CD14-positive monocyte (primary cell): ENCODE measurements at regions not wholly inside any gene's neighbourhood (a gene's known extent, or its start where the extent isn't known, plus 50 kb on each side); places are given as distances from the start of the nearest gene placed in this dataset.

Experiments
- DNase-seq, 3 donors: peaks; one replicate each; pipeline ENCODE4 v3.0.0-alpha.2; 2011 to 2022
- H2AFZ ChIP-seq: 2 replicates; pipeline ENCODE4 v1.6.0; 2012; ENCODE audit warnings: mild to moderate bottlenecking, low read depth, low read length, inconsistent platforms; ENCODE audit not compliant: insufficient read depth, poor library complexity, severe bottlenecking
- H3K27ac ChIP-seq, 2 donors: 1 replicate in 1 of 2; 2 replicates in 1 of 2; pipeline ENCODE4 v1.5.1; 2012 to 2013; ENCODE audit warnings: low read length in 2 of 2, control low read depth in 1 of 2, inconsistent platforms in 1 of 2, low read depth in 1 of 2, mild to moderate bottlenecking in 1 of 2
- H3K27me3 ChIP-seq, 2 donors: one replicate each; pipeline versions ENCODE4 v1.6.0 to v1.6.1; 2011 to 2013; ENCODE audit warnings: low read length in 2 of 2; ENCODE audit not compliant: control insufficient read depth in 2 of 2, insufficient read depth in 2 of 2
- H3K36me3 ChIP-seq, 2 donors: replicated peaks in 1 of 2; 1 replicate in 1 of 2; 2 replicates in 1 of 2; pipeline versions ENCODE4 v1.5.1 to v1.6.1; 2012 to 2013; ENCODE audit warnings: low read length in 2 of 2, control low read depth in 1 of 2, inconsistent platforms in 1 of 2, mild to moderate bottlenecking in 1 of 2; ENCODE audit not compliant: insufficient read depth in 2 of 2, control insufficient read depth in 1 of 2
- H3K4me1 ChIP-seq, 2 donors: 1 replicate in 1 of 2; 2 replicates in 1 of 2; pipeline versions ENCODE4 v1.5.1 to v1.6.1; 2012 to 2013; ENCODE audit warnings: low read length in 2 of 2, control low read depth in 1 of 2, inconsistent platforms in 1 of 2, mild to moderate bottlenecking in 1 of 2, moderate library complexity in 1 of 2; ENCODE audit not compliant: insufficient read depth in 2 of 2, control insufficient read depth in 1 of 2
- H3K4me2 ChIP-seq: replicated peaks from 2 replicates; pipeline ENCODE3; 2012; ENCODE audit warnings: low read length, moderate library complexity, mild to moderate bottlenecking; ENCODE audit not compliant: poor library complexity, severe bottlenecking; ENCODE audit errors: extremely low read depth
- H3K4me3 ChIP-seq, 3 experiments: fragments of 200-600 bp in 1 of 3; sonication (generic) in 1 of 3; replicated peaks in 1 of 3; 1 replicate in 2 of 3; 2 replicates in 1 of 3; pipeline ENCODE4 v1.5.1; 2011 to 2013; ENCODE audit warnings: low read length in 3 of 3, mild to moderate bottlenecking in 3 of 3, control low read depth in 2 of 3, low read depth in 2 of 3, inconsistent platforms in 1 of 3, moderate library complexity in 1 of 3
- H3K79me2 ChIP-seq: 2 replicates; pipeline ENCODE4 v1.6.0; 2012; ENCODE audit warnings: mild to moderate bottlenecking, control low read depth, inconsistent platforms, low read length, moderate library complexity; ENCODE audit not compliant: insufficient read depth
- H3K9ac ChIP-seq: 2 replicates; pipeline ENCODE4 v1.6.0; 2017; ENCODE audit warnings: low read length, mild to moderate bottlenecking; ENCODE audit not compliant: insufficient read depth, poor library complexity, severe bottlenecking
- H3K9me3 ChIP-seq, 2 donors: replicated peaks in 1 of 2; 1 replicate in 1 of 2; 2 replicates in 1 of 2; pipeline versions ENCODE4 v1.5.1 to v1.6.1; 2012 to 2013; ENCODE audit warnings: low read length in 2 of 2, control low read depth in 1 of 2; ENCODE audit not compliant: control insufficient read depth in 1 of 2, insufficient read depth in 1 of 2
- H4K20me1 ChIP-seq: 2 replicates; pipeline ENCODE4 v1.6.0; 2012; ENCODE audit warnings: mild to moderate bottlenecking, low read length, control low read depth, moderate library complexity; ENCODE audit not compliant: insufficient read depth
- H3K27ac Mint-ChIP-seq, 7 donors: one replicate each; pipeline ENCODE4 v1.8.0; 2020; ENCODE audit warnings: mild to moderate bottlenecking in 7 of 7, mixed read lengths in 7 of 7, moderate library complexity in 6 of 7, inconsistent platforms in 2 of 7
- H3K27me3 Mint-ChIP-seq, 3 donors: one replicate each; pipeline ENCODE4 v1.8.0; 2021 to 2022; ENCODE audit warnings: low read depth in 3 of 3, mild to moderate bottlenecking in 3 of 3, mixed read lengths in 3 of 3, moderate library complexity in 3 of 3, inconsistent platforms in 1 of 3
- H3K36me3 Mint-ChIP-seq, 2 donors: one replicate each; pipeline ENCODE4 v1.8.0; 2020; ENCODE audit warnings: mixed read lengths in 2 of 2, inconsistent platforms in 1 of 2, mild to moderate bottlenecking in 1 of 2
- H3K4me1 Mint-ChIP-seq: one replicate; pipeline ENCODE4 v1.8.0; 2020; ENCODE audit warnings: mild to moderate bottlenecking, mixed read lengths
- H3K4me3 Mint-ChIP-seq, 2 donors: one replicate each; pipeline ENCODE4 v1.8.0; 2020; ENCODE audit warnings: mild to moderate bottlenecking in 2 of 2, mixed read lengths in 2 of 2, moderate library complexity in 1 of 2
- H3K9me3 Mint-ChIP-seq, 7 donors: one replicate each; pipeline ENCODE4 v1.8.0; 2020 to 2022; ENCODE audit warnings: mixed read lengths in 7 of 7, mild to moderate bottlenecking in 6 of 7, moderate library complexity in 6 of 7, inconsistent platforms in 2 of 7
- CTCF ChIP-seq: fragments of 200-600 bp; IDR thresholded peaks from one replicate; pipeline ENCODE4 v1.8.0; 2022; ENCODE audit warnings: antibody characterized with exemption, mild to moderate bottlenecking
- WGBS: methylation state at CpG from one replicate; pipeline ENCODE4 v1.1.5; 2013; ENCODE audit warnings: missing lambda C conversion rate; ENCODE audit not compliant: insufficient coverage; 5-methylcytosine and 5-hydroxymethylcytosine counted together
- intact Hi-C, 2 donors: fragments of 100-400 bp; cut with micrococcal nuclease; formaldehyde crosslinking; loops; one replicate each; pipeline versions ENCODE4 v1.15.0 to v1.15.1; 2023

- Mint-ChIP-seq H3K36me3 (no peaks in the 10 kb centered on the region), H3K9me3 (peaks cover 0 to 4% (median 0%) of the 10 kb centered on the region in 7 donors), H3K4me3 (no peak overlapping the region), H3K27me3 (peaks cover 0 to 2% (median 2%) of the 10 kb centered on the region in 3 donors), H3K4me1 (peaks cover 3% of the 10 kb centered on the region), H3K27ac (no peak overlapping the region)
- no peak overlapping the region for H3K9ac ChIP-seq
- no peaks in the 10 kb centered on the region for H4K20me1 ChIP-seq
- H3K4me3 ChIP-seq: no peak overlapping the region
- no peaks in the 10 kb centered on the region for H3K9me3 ChIP-seq
- no peaks in the 10 kb centered on the region for H3K36me3 ChIP-seq
- H3K4me1 ChIP-seq: no peaks in the 10 kb centered on the region
- no peaks in the 10 kb centered on the region for H3K27me3 ChIP-seq
- intact Hi-C loops: no loop called here
- no peak for TF ChIP-seq CTCF
- 98% methylated on average over 4 of the region's 7 CpGs for WGBS
- H3K79me2 ChIP-seq: no peaks in the 10 kb centered on the region
- DNase-seq: no peak
- H2AFZ ChIP-seq: no peak overlapping the region
- no peak overlapping the region for H3K4me2 ChIP-seq
- no peak overlapping the region for H3K27ac ChIP-seq
Measured at GRCh38 chr3:14338898-14339458, 63.4 kb upstream of the SLC6A6 start.

GRCh38 chr3:14340960-14341708 lies 61.3 kb upstream of the SLC6A6 start:
- no peak overlapping the region for H2AFZ ChIP-seq
- no peak for DNase-seq
- H3K9me3 Mint-ChIP-seq: peaks cover 0 to 4% (median 0%) of the 10 kb centered on the region in 7 donors
- H3K4me3 ChIP-seq: no peak overlapping the region
- peaks cover 3% of the 10 kb centered on the region for H3K4me1 Mint-ChIP-seq
- no peaks in the 10 kb centered on the region for H3K79me2 ChIP-seq
- no peaks in the 10 kb centered on the region for H3K9me3 ChIP-seq
- no peaks in the 10 kb centered on the region for H3K36me3 Mint-ChIP-seq
- H4K20me1 ChIP-seq: no peaks in the 10 kb centered on the region
- no peak overlapping the region for H3K9ac ChIP-seq
- no peaks in the 10 kb centered on the region for H3K27me3 ChIP-seq
- peaks cover 0 to 2% (median 0%) of the 10 kb centered on the region in 3 donors for H3K27me3 Mint-ChIP-seq
- H3K4me2 ChIP-seq: no peak overlapping the region
- H3K36me3 ChIP-seq: no peaks in the 10 kb centered on the region
- H3K27ac Mint-ChIP-seq: no peak overlapping the region
- 74% methylated on average over 7 of the region's 14 CpGs for WGBS
- H3K4me1 ChIP-seq: no peaks in the 10 kb centered on the region
- intact Hi-C loops: no loop called here
- no peak overlapping the region for H3K4me3 Mint-ChIP-seq
- H3K27ac ChIP-seq: no peak overlapping the region
- TF ChIP-seq CTCF: no peak
